ENCODE measurements at regions not wholly inside any gene's neighbourhood (a gene's known extent, or its start where the extent isn't known, plus 50 kb on each side); places are given as distances from the start of the nearest gene placed in this dataset.

- H3K4me3 Mint-ChIP-seq (ENCODE audit: unreplicated experiment): no peak overlapping the region
Observed at GRCh38 chr1:234535218-234535617, 56.2 kb upstream of the TARBP1 start.

GRCh38 chr1:234533975-234534876 is 55.2 kb upstream of the TARBP1 start:
- TF ChIP-seq CTCF (IDR thresholded peaks at IDR 0.05): no peak
- peaks cover 1% of the 10 kb centered on the region for H3K36me3 Mint-ChIP-seq (ENCODE audit: low read depth)
- peak overlapping the region; percentile 93 for H3K27ac Mint-ChIP-seq (ENCODE audit: unreplicated experiment)
- H3K27me3 Mint-ChIP-seq (ENCODE audit: low read depth): no peaks in the 10 kb centered on the region
- peak overlapping the region; percentile 8 for H3K4me3 Mint-ChIP-seq (ENCODE audit: unreplicated experiment)
- no peak for DNase-seq (ENCODE audit: low spot score)
- H3K9me3 Mint-ChIP-seq (ENCODE audit: low read depth): no peaks in the 10 kb centered on the region
- peaks cover 69% of the 10 kb centered on the region for H3K4me1 Mint-ChIP-seq (ENCODE audit: low read depth)

More at GRCh38 chr1:234535218-234535617, 56.2 kb upstream of the TARBP1 start:
- no peak for DNase-seq (ENCODE audit: low spot score)
- Mint-ChIP-seq H3K9me3 (ENCODE audit: low read depth) (no peaks in the 10 kb centered on the region), H3K27me3 (ENCODE audit: low read depth) (no peaks in the 10 kb centered on the region), H3K27ac (ENCODE audit: unreplicated experiment) (no peak overlapping the region), H3K4me1 (ENCODE audit: low read depth) (peaks cover 65% of the 10 kb centered on the region), H3K36me3 (ENCODE audit: low read depth) (peaks cover 1% of the 10 kb centered on the region)
- TF ChIP-seq CTCF (IDR thresholded peaks at IDR 0.05): no peak

- no peak for DNase-seq (ENCODE audit: low spot score)
- peak overlapping the region; percentile 93 for H3K27ac Mint-ChIP-seq (ENCODE audit: unreplicated experiment)
- TF ChIP-seq CTCF (IDR thresholded peaks at IDR 0.05): no peak
- peaks cover 69% of the 10 kb centered on the region for H3K4me1 Mint-ChIP-seq (ENCODE audit: low read depth)
- H3K36me3 Mint-ChIP-seq (ENCODE audit: low read depth): peaks cover 1% of the 10 kb centered on the region
- H3K9me3 Mint-ChIP-seq (ENCODE audit: low read depth): no peaks in the 10 kb centered on the region
- no peaks in the 10 kb centered on the region for H3K27me3 Mint-ChIP-seq (ENCODE audit: low read depth)
- no peak overlapping the region for H3K4me3 Mint-ChIP-seq (ENCODE audit: unreplicated experiment)
Observed at GRCh38 chr1:234533034-234533891, 54.3 kb upstream of the TARBP1 start.

GRCh38 chr1:234532503-234532922 is 53.5 kb upstream of the TARBP1 start:
- H3K36me3 Mint-ChIP-seq (ENCODE audit: low read depth): peaks cover 1% of the 10 kb centered on the region
- TF ChIP-seq CTCF (IDR thresholded peaks at IDR 0.05): no peak
- H3K4me3 Mint-ChIP-seq (ENCODE audit: unreplicated experiment): no peak overlapping the region
- peak overlapping the region; percentile 93 for H3K27ac Mint-ChIP-seq (ENCODE audit: unreplicated experiment)
- DNase-seq (ENCODE audit: low spot score): no peak
- no peaks in the 10 kb centered on the region for H3K9me3 Mint-ChIP-seq (ENCODE audit: low read depth)
- H3K27me3 Mint-ChIP-seq (ENCODE audit: low read depth): no peaks in the 10 kb centered on the region
- H3K4me1 Mint-ChIP-seq (ENCODE audit: low read depth): peaks cover 73% of the 10 kb centered on the region

- no peaks in the 10 kb centered on the region for H3K27me3 Mint-ChIP-seq (ENCODE audit: low read depth)
- H3K27ac Mint-ChIP-seq (ENCODE audit: unreplicated experiment): peak overlapping the region; percentile 93
- DNase-seq (ENCODE audit: low spot score): no peak
- H3K36me3 Mint-ChIP-seq (ENCODE audit: low read depth): peaks cover 1% of the 10 kb centered on the region
- H3K4me3 Mint-ChIP-seq (ENCODE audit: unreplicated experiment): peak overlapping the region; percentile 38
- no peak for TF ChIP-seq CTCF (IDR thresholded peaks at IDR 0.05)
- H3K9me3 Mint-ChIP-seq (ENCODE audit: low read depth): no peaks in the 10 kb centered on the region
- H3K4me1 Mint-ChIP-seq (ENCODE audit: low read depth): peaks cover 75% of the 10 kb centered on the region
Observed at GRCh38 chr1:234531151-234531635, 52.2 kb upstream of the TARBP1 start.
